Dermis blood vessel endothelial cell (primary cell): ENCODE measurements at regions not wholly inside any gene's neighbourhood (a gene's known extent, or its start where the extent isn't known, plus 50 kb on each side); places are given as distances from the start of the nearest gene placed in this dataset.

Experiments
- DNase-seq: peaks from one replicate; pipeline ENCODE4 v3.0.0; 2010

- no peak for DNase-seq
These were observed 388.7 kb upstream of the PTPRD start for GRCh38 chr9:11001546-11001945.

DNA sequence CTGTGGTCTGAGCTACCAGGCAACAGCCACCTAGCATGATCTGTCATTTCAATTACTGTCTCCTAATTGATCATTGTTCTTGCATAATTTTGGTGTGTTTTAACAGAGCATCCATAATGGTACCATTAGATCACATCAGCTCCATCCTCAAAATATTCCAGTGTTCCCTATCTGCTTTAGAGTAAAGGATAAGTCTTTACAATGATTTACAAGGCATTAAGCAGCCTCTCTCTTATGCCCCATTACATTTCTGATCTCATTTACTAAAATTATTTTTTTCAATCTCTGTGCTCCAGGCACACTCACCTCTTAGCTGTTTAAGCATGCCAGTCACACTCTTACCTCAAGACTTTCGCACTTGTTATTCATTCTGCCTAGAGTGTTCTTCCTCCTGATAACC lies 389.9 kb upstream of the PTPRD start:
- DNase-seq, result no peak

DNA sequence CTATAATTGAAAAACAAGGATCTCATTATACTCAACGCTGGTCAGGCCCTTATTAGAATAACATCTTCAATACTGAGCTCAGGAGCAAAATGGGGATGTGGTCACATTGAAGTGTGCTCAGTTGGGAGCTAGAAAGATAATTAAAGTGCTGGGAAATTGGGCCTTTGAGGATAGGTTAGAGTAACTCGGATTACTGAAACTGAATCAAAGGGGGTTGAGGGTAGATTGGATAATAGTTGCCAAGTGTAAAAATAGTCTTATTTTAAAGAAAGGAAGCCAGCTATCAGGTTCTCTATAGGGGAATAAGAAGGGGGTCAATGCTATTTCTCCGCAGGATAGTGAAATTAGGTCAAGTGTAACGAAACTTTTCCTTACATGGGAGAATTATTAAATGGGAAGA lies 391.0 kb upstream of the PTPRD start:
- DNase-seq, result no peak

GRCh38 chr9:11011696-11012095 lies 398.9 kb upstream of the PTPRD start:
- no peak for DNase-seq

DNA sequence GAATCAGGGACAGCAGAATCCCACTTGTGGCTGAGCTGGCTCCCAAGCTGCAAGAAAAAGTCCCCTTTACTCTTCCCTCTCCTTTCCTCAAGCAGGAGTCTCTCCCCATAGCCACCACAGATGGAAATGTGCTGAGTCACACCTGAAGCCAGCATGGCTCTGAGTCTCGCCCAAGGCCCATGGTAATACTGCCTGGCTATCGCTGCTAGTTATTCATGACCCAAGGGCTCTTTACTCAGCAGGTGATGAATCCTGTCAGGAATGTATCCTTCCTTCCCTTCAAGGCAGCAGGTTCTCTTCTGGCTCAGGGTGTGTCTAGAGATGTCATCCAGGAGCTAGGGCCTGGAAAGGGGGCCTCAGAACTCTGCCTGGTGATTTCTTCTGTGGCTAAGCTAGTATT lies 403.3 kb upstream of the PTPRD start:
- DNase-seq, result no peak

- DNase-seq, result no peak
These were observed 410.4 kb upstream of the PTPRD start for GRCh38 chr9:11023201-11023600.

GRCh38 chr9:11025775-11026174 lies 413.0 kb upstream of the PTPRD start:
- no peak for DNase-seq

DNA sequence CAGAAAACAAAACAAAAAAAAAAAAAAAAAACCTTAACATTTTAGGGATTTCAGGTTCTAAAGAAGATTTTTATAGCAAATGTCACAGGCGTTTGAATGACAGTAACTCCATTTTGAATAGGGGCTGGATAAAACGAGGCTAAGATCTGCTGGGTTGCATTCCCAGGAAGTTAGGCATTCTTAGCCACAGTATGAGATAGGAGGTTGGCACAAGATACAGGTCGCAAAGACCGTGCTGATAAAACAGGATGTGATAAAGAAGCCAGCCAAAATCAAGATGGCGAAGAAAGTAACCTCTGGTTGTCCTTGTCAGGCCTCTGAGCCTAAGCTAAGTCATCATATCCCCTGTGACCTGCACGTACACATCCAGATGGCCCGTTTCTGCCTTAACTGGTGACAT lies 425.6 kb upstream of the PTPRD start:
- no peak for DNase-seq

GRCh38 chr9:11039006-11039405 lies 426.2 kb upstream of the PTPRD start:
- DNase-seq, result no peak

- no peak for DNase-seq
These were observed 432.8 kb upstream of the PTPRD start for GRCh38 chr9:11045589-11045988.

DNA sequence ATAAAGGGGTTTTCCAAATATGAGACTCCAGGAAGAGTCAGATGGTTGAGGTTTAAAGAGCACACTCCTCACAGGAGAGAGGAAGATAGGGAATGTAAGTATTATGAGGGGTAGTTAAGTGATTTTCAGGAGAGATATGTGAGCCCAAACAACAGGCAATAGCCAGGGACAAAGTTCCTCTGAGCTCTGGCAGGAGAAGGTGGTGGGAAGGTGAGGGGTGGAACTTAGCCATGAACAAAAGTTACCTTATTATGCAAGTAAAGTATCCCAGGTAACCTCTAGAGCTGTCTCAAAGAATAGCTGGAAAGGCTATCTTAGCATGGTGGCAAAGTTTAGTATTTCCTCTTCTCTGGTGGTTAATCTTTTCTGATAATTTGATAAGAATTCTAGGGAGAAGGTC lies 450.5 kb upstream of the PTPRD start:
- no peak for DNase-seq

DNA sequence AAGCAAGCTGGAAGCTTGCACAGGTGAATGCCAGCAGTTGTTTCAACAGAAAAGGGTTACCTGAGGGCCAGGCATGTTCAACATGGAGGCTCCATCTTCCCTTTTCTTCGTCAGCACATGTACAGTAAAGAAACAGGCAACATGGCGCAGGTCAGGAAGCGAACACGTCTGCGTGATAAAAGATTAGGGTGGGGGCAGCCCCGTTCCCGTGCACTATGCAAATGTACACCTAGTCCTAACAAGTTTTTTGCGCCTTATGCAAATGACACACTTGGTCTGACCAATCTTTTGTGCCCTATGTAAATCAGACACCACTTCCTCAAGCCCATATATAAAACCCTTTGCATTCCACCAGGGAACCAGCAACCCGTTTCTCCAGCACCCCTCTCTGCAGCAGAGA lies 452.1 kb upstream of the PTPRD start:
- DNase-seq, result no peak

DNA sequence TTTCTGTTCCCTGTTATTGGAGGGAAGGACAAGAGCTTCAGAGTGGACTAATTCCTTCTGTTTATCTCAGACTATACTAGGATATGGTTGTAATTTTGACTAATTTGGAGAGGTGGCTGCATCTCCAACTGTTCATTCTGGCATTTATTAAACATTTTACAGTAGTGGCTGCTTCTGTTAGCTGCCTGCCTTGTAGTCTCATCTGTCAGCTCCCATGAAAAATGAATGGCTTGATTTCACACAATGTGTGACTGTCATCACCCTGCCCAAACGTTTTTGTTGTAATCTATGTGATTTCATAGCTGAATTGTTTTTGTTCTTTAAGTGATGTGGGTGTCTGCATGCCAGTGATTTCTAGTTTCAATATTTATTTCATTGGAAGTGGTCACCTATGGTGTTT lies 459.4 kb upstream of the PTPRD start:
- no peak for DNase-seq

- DNase-seq, result no peak
These were observed 473.8 kb upstream of the PTPRD start for GRCh38 chr9:11086561-11086960.

GRCh38 chr9:11088821-11089374 lies 476.1 kb upstream of the PTPRD start:
- no peak for DNase-seq

DNA sequence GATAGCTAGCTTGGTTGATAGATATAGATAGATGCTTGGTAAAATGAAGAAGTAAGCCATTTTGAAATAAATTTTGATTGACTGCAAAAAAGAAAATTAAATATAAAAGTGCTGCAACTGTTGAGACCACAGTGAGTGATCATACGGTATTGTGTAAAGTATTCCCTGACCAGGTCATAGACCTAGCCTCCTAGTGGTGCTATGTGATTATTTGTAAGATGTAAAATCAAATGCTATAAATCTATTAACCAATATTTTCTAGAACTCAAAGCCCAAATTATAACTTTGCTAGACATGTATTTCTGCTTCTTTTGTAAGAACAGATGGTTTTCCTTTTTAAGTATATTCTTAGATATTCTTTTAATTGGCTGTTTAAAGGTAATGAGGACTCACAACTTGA lies 480.2 kb upstream of the PTPRD start:
- no peak for DNase-seq

DNA sequence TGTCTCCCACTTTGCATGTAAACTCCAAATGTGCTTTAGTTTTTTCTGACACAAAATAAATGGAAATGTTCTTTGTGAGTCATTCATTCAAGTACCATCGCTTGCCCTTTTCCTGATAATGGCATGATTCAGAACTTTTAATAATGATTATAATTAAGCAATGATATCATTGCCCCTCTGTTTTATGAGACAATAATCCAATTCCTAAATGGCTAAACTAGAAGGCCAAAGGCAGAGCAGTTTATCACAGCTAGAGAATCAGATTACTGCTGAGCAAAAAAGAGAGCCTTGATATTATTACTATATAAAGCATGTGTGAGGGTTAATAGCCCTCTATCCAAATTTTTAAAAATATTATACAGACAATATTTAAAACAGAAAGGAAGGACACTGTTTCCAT lies 484.2 kb upstream of the PTPRD start:
- DNase-seq, result no peak

- no peak for DNase-seq
These were observed 490.7 kb upstream of the PTPRD start for GRCh38 chr9:11103525-11103924.

- no peak for DNase-seq
These were observed 494.4 kb upstream of the PTPRD start for GRCh38 chr9:11107196-11107595.

DNA sequence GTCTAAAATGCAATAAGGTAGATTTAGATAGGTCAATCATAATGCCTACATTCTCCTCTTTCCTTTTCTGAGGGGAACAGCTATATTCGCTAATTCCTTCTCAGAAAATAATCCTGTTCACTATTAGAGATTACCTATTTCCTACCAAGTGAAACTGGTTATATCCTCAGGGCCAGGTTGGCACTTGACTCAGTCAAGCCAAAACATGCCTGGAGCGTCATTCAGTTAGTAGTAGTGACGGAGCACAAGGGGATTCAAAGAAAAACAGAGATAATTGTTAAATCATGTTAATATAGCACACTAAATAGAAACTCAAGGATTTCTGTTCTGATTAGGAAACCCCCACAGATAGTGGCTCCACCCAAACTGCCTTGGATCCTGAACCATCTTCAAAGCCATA lies 515.4 kb upstream of the PTPRD start:
- no peak for DNase-seq

DNA sequence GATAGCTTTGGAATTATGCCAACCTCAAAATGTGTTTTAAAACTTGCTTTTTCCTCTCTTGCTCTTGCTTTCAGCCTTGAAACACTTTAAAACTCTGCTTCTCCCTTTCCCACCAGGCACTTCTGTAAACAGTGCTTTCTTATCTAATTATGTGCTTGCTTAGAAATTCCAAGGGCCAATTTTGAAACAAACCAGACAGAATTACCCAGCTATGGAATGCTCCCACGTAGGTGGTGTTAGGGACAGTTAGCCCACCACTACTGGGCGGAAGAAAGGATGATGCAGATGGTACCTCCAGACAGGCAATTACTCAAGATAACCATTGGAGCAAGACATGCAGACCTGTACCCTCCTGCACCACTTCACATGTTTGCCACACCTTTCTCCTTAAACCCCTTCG lies 523.0 kb upstream of the PTPRD start:
- no peak for DNase-seq

- DNase-seq, result no peak
These were observed 528.6 kb upstream of the PTPRD start for GRCh38 chr9:11141357-11141756.

GRCh38 chr9:11142965-11143738 lies 530.4 kb upstream of the PTPRD start:
- no peak for DNase-seq

GRCh38 chr9:11144746-11145145 lies 531.9 kb upstream of the PTPRD start:
- no peak for DNase-seq

- DNase-seq, result no peak
These were observed 535.4 kb upstream of the PTPRD start for GRCh38 chr9:11148189-11148588.
